Iris pigment epithelial cell (primary cell): ENCODE measurements at regions not wholly inside any gene's neighbourhood (a gene's known extent, or its start where the extent isn't known, plus 50 kb on each side); places are given as distances from the start of the nearest gene placed in this dataset.

Experiments
- DNase-seq: peaks from one replicate; pipeline ENCODE4 v3.0.0-alpha.2; 2011; ENCODE audit warnings: low read depth

DNA sequence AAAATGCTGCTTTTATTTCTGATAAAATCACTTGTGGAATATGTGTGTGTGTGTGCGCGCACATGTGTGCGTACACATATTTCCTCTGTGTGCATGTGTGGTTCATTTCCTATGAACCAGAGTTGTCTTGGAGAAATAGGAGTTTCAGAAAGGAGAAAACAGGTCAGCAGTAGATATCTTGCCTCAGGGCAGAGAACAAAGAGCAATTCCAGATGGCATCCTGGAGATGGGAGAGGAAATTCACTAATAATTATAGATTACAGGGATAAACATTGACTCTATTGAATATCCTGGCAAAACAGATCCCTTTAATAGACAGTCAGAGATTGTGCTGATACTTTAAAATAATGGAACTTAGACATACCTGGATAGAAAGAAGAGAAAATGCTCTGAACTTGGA lies 298.0 kb downstream of the TRIB2 start:
- no peak for DNase-seq

DNA sequence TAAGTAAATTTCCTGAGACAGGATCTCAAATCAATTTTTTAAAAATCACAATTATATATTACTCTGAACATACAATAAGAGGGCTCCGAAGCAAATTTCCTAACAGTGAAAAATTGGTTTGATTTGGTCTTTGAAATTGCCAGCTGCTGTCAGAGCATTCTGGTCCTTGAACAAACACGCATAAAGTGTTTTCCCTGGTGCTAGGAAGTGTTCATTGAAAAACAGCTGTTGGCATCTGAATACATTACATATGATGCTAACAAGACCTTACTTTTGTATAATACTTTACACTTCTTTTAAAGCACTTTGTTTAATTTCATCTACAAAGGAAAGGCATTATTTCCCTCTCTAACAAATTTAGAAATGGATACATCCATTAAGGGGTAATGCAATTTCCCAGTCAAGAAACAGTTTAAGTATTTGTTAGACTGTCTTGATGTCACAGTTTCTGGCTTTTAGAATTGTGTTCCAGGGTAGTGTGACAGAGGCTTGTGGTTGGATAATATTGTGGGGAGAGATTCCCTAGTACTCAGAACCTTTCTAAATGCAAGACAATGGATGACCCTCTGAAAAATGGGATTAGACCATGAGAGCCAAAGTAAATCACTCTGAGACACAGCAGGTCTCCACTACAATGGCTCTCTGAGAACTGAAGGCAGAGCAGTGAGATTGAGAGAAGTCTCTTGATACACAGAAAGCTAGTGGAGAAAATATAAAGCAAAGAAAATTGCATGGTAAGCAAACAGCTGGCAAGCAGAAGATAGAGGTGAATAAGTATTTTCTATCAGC lies 299.0 kb downstream of the TRIB2 start:
- DNase-seq, result no peak

DNA sequence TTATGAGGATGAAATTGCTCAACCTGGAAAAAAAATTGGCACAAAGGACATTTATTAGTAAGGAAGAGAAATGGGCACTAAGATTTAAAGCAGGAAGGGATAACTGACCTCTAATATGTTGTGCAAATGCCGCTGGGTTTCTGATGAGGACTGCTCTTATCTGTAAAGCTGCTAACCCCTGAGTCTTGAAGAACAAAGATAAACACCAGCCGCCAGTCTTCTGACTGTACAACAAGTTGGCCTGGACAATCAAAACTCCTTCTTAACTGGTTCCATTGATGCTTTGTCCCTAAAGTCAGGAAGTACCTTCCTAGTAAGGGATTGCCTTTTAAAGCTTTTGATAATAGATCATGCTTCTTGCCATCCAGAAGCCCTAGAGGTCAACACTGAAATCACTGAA lies 301.8 kb downstream of the TRIB2 start:
- no peak for DNase-seq

DNA sequence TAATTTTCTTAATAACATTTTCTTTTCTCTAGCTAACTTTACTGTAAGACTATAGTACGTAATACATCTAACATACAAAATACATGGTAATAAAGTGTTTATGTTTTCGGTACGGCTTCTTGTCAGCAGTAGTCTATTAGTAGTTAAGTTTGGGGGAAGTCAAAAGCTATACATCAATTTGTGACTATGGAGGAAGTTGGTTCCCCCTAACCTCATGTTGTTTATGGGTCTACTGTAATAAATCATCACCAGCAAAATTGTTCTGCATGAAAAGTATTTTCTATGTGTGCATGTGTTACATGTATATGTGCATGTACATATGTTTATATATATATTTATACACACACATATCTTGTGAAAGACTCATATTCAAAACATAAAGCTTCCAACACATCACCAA lies 303.0 kb downstream of the TRIB2 start:
- no peak for DNase-seq

DNA sequence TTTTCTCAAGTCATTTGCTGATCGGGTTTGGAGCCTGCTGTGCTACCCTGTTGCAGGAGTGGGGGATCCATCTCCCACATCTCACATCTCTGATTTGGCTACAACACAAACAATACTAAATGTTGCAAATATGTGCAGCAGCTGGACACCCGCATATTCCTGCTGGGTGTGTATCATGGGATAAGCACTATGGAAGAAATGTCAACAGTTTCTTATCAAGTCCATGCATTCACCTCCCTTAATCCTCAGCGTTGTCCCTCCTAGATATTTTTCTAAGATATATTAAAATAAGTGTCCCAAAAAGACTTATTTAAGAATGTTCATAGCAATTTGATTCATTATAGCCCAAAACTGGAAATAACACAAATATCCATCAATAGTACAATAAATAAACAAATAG lies 303.7 kb downstream of the TRIB2 start:
- DNase-seq, result no peak

DNA sequence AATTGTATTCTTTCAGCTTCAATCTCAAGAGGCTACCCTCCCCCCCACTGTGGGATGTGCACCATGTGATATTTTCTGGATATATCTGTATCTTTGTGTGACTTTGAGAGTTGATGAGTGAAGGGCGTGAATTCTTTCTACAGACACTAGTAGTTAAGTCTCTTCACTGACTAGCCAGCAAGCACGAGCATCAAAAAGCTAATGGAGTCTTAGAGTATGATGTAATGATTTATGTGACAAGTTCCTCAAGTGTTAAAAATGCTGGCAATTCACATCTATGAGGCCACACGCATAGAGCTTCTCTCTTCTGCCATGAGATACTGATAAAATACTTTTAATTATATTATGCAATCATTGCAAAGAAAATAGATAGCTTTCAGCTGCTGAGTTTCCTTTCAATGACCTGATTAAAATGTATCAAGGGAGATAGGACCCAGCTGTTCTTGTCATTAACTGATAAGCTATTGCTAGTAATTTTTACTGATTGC lies 304.8 kb downstream of the TRIB2 start:
- no peak for DNase-seq

DNA sequence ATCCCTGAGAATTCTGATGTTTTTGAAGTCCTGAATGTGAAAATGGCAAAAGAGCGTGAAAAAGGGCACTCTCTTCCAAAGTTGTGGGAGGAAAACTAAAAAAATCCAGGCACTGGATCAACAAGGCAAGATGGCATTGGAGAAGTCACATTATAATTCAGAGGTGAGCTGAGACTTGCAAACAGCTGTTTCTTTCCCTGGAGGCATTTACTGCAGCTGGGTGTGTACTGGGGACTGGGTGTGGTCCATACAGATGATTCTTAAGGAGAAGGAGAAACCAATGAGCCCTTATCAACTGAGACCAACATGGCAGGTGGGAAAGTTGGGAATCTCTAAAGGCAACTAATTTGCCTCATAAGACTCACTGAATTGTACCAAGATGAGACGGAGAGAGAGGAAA lies 313.9 kb downstream of the TRIB2 start:
- DNase-seq, result no peak

DNA sequence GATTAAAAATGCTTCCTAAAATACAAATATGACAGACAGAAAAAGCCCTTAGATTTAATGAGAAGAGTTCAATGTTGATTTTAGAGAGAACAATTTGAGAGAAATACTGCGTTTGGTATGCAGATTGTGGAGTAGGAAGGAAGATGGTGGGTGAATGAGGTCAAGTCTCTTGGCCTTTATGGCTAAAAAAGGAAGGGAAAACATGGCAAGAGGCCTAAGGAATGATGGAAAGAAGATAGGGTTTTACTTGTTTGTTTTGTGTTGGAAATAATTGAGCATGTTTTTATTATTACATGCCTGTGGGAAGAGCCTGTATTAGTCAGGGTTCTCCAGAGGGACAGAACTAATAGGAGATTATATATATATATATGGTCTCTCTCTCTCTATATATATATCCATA lies 318.1 kb downstream of the TRIB2 start:
- DNase-seq, result peak; percentile 22

DNA sequence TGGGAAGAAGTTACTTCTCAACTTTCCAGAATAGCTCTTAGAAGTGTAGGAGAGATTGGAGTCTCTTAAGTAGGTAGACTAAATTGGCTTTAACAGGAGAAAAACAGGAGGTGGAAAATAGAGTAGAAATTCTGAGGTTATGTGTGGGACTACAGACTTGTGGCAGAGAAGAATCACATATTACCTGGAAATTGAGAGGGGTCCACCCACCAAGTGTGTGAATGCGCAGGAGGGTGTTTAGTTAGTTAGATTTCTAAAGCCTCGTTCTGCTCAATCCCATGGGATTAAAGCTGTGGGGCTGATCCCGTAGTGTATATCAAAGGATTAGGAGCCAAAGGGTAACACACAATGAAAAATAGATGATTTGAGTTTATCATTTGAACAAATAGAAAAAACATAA lies 319.1 kb downstream of the TRIB2 start:
- DNase-seq, result no peak

DNA sequence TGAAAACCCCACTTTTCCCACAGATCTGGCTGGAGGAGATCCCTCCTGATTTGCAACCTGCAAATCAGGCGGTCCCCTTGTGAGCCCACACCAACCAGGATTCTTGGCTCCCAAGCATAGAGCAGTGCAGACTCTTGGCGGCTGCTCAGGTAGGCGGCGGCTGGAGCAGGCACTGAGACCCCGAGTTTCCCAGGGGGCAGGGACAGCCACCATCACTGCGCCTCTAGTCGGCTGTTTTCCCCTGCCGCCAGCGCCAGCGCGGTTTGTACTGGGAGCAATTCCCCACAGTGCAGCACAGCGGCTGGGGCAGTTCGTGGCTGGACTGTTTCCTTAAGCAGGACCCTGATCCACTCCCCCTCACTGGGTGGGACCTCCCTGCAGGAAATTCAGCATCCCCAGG lies 323.3 kb downstream of the TRIB2 start:
- DNase-seq, result no peak

DNA sequence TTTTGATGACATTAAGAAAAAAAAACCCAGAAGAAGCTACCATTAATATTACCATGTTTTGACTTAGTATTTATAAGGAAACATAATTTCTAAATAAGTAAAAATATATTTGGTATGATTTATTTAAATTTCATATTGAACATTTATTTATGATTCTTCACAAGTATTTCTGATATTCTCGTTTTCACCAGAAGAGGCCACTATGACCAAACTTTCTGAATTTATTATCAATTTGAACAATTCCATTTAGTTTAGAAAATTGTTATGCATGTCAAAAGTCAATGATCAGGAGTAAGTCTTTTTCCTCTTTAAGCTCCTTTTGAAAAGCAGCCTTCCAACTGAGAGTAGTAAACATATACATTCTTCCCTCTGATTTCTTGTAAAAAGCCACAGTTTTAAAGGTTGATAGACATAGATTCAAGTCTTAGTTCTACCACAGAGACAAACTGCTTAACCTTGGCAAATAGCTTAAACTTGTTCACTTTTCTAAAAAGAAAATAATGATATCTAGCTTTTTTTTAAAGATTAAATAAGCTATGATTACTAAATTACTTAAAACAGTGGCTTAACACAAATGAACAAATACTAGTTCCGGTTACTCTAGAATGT lies 329.9 kb downstream of the TRIB2 start:
- DNase-seq, result peak; percentile 16

DNA sequence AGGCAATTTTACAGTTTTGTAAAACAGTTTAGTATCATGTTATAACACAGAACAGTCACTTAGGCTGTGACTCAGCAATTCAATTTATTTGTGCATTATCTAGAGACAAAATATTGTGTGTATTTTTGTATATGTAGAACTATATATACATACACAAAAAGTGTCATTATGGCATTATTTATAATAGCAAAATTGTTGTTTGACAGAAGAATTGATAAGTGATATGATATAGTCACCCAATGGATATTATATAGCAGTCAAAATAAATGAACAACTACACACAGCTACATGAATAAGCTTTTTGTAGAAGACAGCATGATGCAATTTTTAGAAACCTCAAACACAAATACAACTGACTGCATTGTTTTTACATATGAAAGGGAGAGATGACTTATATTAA lies 334.0 kb downstream of the TRIB2 start:
- DNase-seq, result peak; percentile 48

DNA sequence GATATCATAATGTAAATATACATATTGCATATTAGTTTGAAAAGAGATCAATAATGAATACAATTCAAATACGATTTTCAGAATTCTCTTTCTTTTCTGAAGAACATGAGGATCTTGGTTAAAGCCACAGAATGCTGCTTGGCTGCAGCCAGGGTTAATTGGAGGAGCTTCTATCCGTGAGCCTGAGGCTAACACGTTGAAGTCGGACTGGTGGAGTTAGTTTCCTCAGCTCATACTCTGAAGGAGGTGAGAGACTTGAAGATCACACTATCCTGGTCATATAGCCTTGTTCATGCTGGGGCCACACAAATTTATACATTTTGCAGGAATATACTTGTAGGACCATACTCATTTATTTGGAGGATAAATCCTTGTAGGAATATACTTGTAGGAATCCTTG lies 335.8 kb downstream of the TRIB2 start:
- DNase-seq, result no peak

DNA sequence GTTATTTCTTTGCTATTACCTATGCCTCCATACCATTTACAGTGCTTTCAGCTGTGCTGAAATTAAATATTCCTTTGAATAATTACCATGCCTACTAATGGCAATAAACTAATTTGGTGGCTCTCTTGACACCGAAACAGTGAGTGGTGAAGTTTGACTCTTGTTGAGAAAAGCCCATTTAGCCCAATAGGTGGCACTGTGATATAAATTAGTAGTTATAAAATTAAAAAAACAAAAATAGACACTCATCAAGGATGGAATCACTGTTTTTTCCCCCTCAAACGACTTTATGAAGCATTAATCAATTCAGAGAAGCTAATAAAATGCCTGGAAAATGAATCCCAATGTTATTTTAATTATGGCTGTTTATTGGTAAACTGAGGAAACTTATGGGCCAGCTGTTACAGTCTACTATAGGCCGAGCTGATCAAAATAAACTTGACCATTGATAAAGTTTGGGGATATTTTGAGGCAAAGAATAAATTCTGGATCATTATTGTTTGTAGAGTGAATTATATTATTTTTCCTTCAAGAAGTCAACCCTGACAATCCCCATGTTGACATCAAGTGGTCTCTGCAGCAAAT lies 339.6 kb downstream of the TRIB2 start:
- peak; percentile 18 for DNase-seq

DNA sequence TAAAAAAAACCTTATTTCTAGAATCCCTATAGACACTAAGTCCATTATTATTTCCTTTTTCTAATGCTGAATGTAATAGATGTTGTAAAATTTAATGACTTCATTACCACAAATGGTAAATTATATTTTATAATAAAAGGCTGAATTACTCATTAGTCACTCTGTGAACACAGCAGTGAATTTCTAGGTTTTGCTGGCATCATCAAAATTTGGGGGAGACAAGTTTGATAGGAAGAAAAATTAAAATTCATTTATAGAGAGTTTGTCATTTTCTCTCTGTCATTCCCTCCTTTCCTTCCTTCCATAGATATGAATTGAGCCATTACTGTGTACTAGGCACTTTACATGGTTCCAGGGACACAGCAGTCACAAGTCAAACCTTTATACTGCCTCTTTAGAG lies 340.9 kb downstream of the TRIB2 start:
- no peak for DNase-seq

DNA sequence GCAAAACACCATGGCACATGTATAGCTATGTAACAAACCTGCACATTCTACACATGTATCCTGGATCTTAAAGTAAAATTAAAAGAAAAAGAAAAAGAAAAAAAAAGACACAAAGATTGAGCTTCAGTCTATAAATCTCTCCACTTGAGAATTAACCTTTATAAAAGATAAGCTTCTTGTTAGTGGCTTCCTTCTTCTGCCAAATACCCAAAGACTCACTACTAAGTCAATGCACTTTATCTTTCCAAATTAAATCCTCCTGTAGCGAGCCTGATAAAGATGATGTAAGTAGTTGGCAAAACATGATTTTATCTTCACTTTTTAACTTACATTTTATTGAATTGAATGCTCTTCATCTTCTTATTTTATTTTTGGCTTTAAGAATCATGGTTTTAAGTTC lies 349.9 kb downstream of the TRIB2 start:
- no peak for DNase-seq

DNA sequence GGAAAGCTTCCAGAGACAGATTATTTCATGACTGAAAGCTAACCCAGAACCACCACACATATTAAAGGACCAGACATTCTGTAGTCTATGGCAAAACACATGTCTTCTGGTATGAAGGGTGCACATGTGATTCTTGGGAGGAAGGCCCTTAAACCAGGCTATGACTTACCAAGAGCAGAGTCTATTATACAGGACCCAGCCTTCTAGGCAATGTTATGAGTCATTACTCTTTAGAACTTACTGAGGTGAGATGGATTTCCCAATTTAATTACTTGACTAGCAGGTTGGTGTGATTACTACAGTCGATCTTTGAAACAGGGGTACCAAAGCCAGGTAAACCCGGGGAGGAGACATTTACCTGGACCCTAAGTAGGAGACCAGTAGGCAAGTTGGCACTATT lies 350.8 kb downstream of the TRIB2 start:
- DNase-seq, result peak; percentile 3

DNA sequence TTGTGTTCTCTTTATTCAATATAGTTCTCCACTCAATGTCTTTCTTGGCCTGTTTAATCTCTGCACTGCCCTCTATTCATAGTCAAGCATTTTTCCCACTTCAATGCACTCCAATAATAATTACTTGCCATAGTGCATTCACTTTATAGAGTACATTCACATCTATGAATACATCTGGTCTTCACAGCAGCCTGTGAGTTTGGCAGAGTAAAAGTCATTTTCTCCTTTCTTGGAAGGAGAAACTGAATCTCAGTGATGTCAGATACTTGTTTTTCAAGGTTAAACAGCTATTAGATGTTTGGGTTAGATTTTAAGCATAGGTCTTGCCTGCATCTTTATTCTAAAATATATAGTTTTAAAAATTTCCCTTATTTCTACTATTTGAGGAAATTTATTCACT lies 373.2 kb downstream of the TRIB2 start:
- no peak for DNase-seq

DNA sequence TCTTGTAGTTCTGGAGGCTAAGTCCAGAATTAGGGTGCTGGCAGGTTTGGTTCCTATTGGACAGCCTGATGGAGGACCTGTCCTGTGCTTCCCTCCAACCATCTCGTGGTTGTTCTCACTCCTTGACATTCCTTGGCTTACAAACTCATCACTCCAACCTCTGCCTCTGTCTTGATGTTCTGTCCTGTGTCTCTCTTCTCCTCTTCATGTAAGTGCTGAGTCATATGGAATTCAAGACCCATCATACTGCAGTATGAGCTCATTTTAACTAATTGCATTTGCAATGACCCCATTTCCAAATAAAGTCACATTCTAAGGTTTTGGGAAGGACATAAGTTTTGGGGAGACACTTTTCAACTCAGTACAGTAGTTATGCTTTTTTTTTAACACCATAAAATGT lies 374.7 kb downstream of the TRIB2 start:
- DNase-seq, result peak; percentile 13

DNA sequence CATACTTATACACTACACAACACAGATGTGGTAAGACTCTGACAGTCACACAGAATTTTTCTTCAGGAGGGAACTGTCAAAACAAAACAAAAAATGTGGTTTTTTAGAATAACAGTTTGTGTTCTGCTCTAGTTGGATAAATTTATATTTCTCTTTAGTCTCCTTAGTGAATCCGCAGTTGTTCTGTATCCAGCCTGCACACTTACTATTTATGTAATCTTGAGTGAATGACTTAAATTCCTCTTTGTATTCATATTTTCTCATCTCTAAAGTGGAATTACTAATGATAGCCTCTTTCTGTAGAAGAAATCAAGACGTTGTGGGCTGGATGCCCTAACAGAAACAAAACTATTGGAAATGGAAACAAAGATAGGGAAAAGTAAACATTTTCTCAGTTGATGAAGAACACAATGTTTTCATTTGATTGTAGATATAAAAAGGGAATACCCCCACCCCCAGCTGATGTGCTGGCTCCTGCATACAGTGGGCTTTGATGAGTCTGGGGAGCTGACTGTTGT lies 375.2 kb downstream of the TRIB2 start:
- no peak for DNase-seq

DNA sequence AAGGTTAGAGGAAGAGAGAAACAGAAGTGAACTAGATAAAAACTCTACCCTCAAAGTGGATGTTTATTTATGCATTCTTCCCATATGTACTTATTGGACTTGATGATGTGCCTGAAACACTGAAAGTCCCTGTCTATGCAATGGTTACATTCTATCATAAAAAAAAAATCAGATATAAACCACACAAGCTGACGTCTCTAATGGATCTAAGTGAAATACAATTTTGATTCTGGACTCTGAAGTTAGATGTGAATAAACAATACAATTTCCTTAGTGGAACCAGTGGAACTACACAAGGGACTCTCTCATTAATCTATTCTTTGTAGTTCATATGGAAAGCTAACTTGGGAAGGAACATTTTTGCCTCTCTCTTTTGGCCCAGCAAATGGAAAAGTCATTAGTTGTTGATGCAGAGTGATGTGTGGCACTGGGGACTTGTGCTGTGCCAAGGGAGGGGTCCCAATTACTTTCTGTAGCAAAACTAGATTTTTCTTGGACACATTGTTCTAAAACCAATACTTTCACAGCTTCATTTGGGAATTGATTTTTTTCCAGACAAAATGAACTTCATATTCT lies 376.8 kb downstream of the TRIB2 start:
- DNase-seq, result no peak

DNA sequence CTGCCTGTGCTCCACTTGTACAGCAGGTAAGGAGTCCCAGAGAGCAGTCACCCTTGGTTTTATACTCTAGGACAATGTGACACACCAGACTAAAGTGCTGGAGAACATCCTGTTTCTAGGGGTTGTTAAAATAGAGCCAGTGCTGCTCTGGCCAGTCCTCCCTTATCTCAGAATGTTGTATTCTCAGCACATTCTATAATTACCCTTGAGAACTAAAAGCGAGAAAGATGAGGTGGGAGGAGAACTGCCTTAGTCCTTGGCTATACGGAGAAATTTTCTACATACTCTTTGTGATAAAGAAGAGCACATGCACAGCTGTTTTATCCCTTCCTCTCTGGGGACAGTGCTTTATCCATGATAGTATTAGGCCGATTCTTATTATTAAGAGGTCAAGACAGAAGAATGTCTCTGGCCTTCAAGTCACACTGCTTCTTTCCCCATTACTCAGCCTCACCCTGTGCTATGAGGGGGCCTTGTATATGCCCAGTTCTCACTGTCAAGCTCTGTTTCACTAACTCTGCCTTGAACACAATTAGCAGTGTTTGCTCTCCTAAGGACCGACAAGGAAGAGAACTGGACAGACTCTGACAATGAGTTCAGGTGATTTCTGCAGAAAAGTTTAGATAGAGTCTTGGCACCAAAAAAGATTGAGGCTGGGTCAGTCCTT lies 385.8 kb downstream of the TRIB2 start:
- no peak for DNase-seq
